MM.1S (cell line): ENCODE measurements at regions not wholly inside any gene's neighbourhood (a gene's known extent, or its start where the extent isn't known, plus 50 kb on each side); places are given as distances from the start of the nearest gene placed in this dataset.

Experiments used
- DNase-seq: peaks from one replicate; pipeline ENCODE4 v3.0.0-alpha.2; 2015
- H2AFZ ChIP-seq: fragments of 300-600 bp; sonication (generic); 2 replicates; pipeline ENCODE4 v1.6.0; 2016; ENCODE audit warnings: antibody characterized with exemption, low read length
- H3F3A ChIP-seq: fragments of 300-600 bp; sonication (generic); 2 replicates; pipeline ENCODE4 v1.6.1; 2016; ENCODE audit warnings: mild to moderate bottlenecking, antibody characterized with exemption, low read length, moderate library complexity, mixed read lengths; ENCODE audit not compliant: insufficient read depth
- H3K27ac ChIP-seq: fragments of 300-600 bp; sonication (generic); 2 replicates; pipeline ENCODE4 v1.5.1; 2016; ENCODE audit warnings: mild to moderate bottlenecking, low read length
- H3K27me3 ChIP-seq: fragments of 300-600 bp; sonication (generic); replicated peaks from 2 replicates; pipeline ENCODE4 v1.6.0; 2016; ENCODE audit warnings: low read length; ENCODE audit not compliant: insufficient read depth
- H3K36me3 ChIP-seq: fragments of 300-600 bp; sonication (generic); replicated peaks from 2 replicates; pipeline ENCODE4 v1.6.1; 2016; ENCODE audit warnings: mild to moderate bottlenecking, low read length, mixed read lengths; ENCODE audit not compliant: insufficient read depth
- H3K4me1 ChIP-seq: fragments of 300-600 bp; sonication (generic); 2 replicates; pipeline ENCODE4 v1.6.1; 2016; ENCODE audit warnings: low read length, mixed read lengths
- H3K4me2 ChIP-seq: fragments of 300-600 bp; sonication (generic); 2 replicates; pipeline ENCODE4 v1.6.0; 2016; ENCODE audit warnings: low read depth, low read length
- H3K4me3 ChIP-seq: fragments of 300-600 bp; sonication (generic); 2 replicates; pipeline ENCODE4 v1.5.1; 2016; ENCODE audit warnings: low read length, mixed read lengths
- H3K79me2 ChIP-seq: fragments of 300-600 bp; sonication (generic); 2 replicates; pipeline ENCODE4 v1.6.1; 2016; ENCODE audit warnings: mixed run types, low read length, mixed read lengths
- H3K9ac ChIP-seq: fragments of 300-600 bp; sonication (generic); 2 replicates; pipeline ENCODE4 v1.6.1; 2016; ENCODE audit warnings: low read length, mixed read lengths
- H3K9me2 ChIP-seq: fragments of 300-600 bp; sonication (generic); replicated peaks from 2 replicates; pipeline ENCODE4 v1.6.1; 2016; ENCODE audit warnings: mild to moderate bottlenecking, low read length, mixed read lengths; ENCODE audit not compliant: insufficient read depth
- H3K9me3 ChIP-seq: fragments of 300-600 bp; sonication (generic); replicated peaks from 2 replicates; pipeline ENCODE4 v1.6.1; 2016; ENCODE audit warnings: mild to moderate bottlenecking, low read length, mixed read lengths; ENCODE audit not compliant: insufficient read depth
- H4K20me1 ChIP-seq: fragments of 300-600 bp; sonication (generic); 2 replicates; pipeline ENCODE4 v1.6.1; 2016; ENCODE audit warnings: mild to moderate bottlenecking, low read length, moderate library complexity, mixed read lengths; ENCODE audit not compliant: insufficient read depth
- CTCF ChIP-seq: fragments of 300-600 bp; sonication (generic); IDR thresholded peaks from 2 replicates; pipeline ENCODE4 v1.5.1; 2016; ENCODE audit warnings: antibody characterized with exemption, low read length, mixed read lengths
- EZH2 ChIP-seq: fragments of 300-600 bp; sonication (generic); optimal IDR thresholded peaks from 2 replicates; pipeline ENCODE3; 2017; ENCODE audit warnings: low read depth, mild to moderate bottlenecking, antibody characterized with exemption, low read length, mixed read lengths
- EZH2phosphoT487 ChIP-seq: fragments of 300-600 bp; sonication (generic); IDR thresholded peaks from 2 replicates; pipeline ENCODE4 v1.6.1; 2018; ENCODE audit warnings: antibody characterized with exemption, low read length

GRCh38 chr2:139992078-139992477 lies 1211.9 kb upstream of the NXPH2 start:
- no peaks in the 10 kb centered on the region for H3K79me2 ChIP-seq
- H3K4me3 ChIP-seq: no peak overlapping the region
- no peak overlapping the region for H2AFZ ChIP-seq
- no peak overlapping the region for H3K9ac ChIP-seq
- no peak for DNase-seq
- no peak overlapping the region for H3K4me2 ChIP-seq
- no peaks in the 10 kb centered on the region for H3K4me1 ChIP-seq
- H3F3A ChIP-seq: no peaks in the 10 kb centered on the region
- no peaks in the 10 kb centered on the region for H4K20me1 ChIP-seq
- no peak overlapping the region for H3K27ac ChIP-seq
- no peaks in the 10 kb centered on the region for H3K9me3 ChIP-seq
- no peak for TF ChIP-seq EZH2
- TF ChIP-seq CTCF: no peak
- no peak for TF ChIP-seq EZH2phosphoT487
- H3K9me2 ChIP-seq: no peaks in the 10 kb centered on the region
- no peaks in the 10 kb centered on the region for H3K27me3 ChIP-seq
- H3K36me3 ChIP-seq: no peaks in the 10 kb centered on the region

GRCh38 chr2:139990646-139991335 lies 1210.6 kb upstream of the NXPH2 start:
- H3K4me2 ChIP-seq: no peak overlapping the region
- H3K4me3 ChIP-seq: no peak overlapping the region
- H3K27ac ChIP-seq: no peak overlapping the region
- no peaks in the 10 kb centered on the region for H3F3A ChIP-seq
- no peaks in the 10 kb centered on the region for H4K20me1 ChIP-seq
- no peaks in the 10 kb centered on the region for H3K36me3 ChIP-seq
- H3K4me1 ChIP-seq: no peaks in the 10 kb centered on the region
- no peaks in the 10 kb centered on the region for H3K9me3 ChIP-seq
- no peaks in the 10 kb centered on the region for H3K79me2 ChIP-seq
- no peaks in the 10 kb centered on the region for H3K9me2 ChIP-seq
- TF ChIP-seq CTCF (no peak), EZH2phosphoT487 (no peak), EZH2 (no peak)
- H3K27me3 ChIP-seq: no peaks in the 10 kb centered on the region
- no peak overlapping the region for H2AFZ ChIP-seq
- DNase-seq: no peak
- H3K9ac ChIP-seq: no peak overlapping the region

GRCh38 chr2:139969323-139969722 lies 1189.1 kb upstream of the NXPH2 start:
- no peak overlapping the region for H2AFZ ChIP-seq

More at GRCh38 chr2:139969323-139969722, 1189.1 kb upstream of the NXPH2 start:
- H3K9ac ChIP-seq: no peak overlapping the region
- DNase-seq: no peak
- H3K4me1 ChIP-seq: no peaks in the 10 kb centered on the region
- H3K9me3 ChIP-seq: no peaks in the 10 kb centered on the region
- no peaks in the 10 kb centered on the region for H4K20me1 ChIP-seq
- H3K4me3 ChIP-seq: no peak overlapping the region
- no peaks in the 10 kb centered on the region for H3K36me3 ChIP-seq
- no peaks in the 10 kb centered on the region for H3K9me2 ChIP-seq
- H3K27me3 ChIP-seq: no peaks in the 10 kb centered on the region
- TF ChIP-seq EZH2 (no peak), CTCF (no peak), EZH2phosphoT487 (no peak)
- no peak overlapping the region for H3K27ac ChIP-seq
- H3K79me2 ChIP-seq: no peaks in the 10 kb centered on the region
- H3F3A ChIP-seq: no peaks in the 10 kb centered on the region
- H3K4me2 ChIP-seq: no peak overlapping the region
